ENCODE measurements at regions not wholly inside any gene's neighbourhood (a gene's known extent, or its start where the extent isn't known, plus 50 kb on each side); places are given as distances from the start of the nearest gene placed in this dataset.

GRCh38 chr22:44628273-44628672 is 73.7 kb upstream of the PRR5 start:
- Mint-ChIP-seq H3K27ac (peak overlapping the region in 1 of 7 donors; percentile 72), H3K4me3 (no peak overlapping the region), H3K27me3 (peaks cover 0 to 2% of the 10 kb centered on the region in 2 donors), H3K4me1 (peaks cover 0 to 11% (median 5%) of the 10 kb centered on the region in 4 donors), H3K36me3 (no peaks in the 10 kb centered on the region), H3K9me3 (peaks cover 0 to 4% (median 0%) of the 10 kb centered on the region in 8 donors)
- Histone ChIP-seq H3K9me3 (ENCODE audit: control insufficient read depth in 1 of 2, low read length in 2 of 2) (no peaks in the 10 kb centered on the region), H3K27ac (ENCODE audit: low read depth, low read length) (no peak overlapping the region), H3K36me3 (ENCODE audit: insufficient read depth, low read length) (no peaks in the 10 kb centered on the region), H3K4me3 (ENCODE audit: low read length in 2 of 2) (no peak overlapping the region), H3K27me3 (ENCODE audit: insufficient read depth, low read length) (no peaks in the 10 kb centered on the region), H3K4me1 (ENCODE audit: insufficient read depth, low read length) (peaks cover 11% of the 10 kb centered on the region)
- POLR2A ChIA-PET (ENCODE audit: partially characterized antibody), result no interaction called here
- intact Hi-C loops (cut with micrococcal nuclease), result loop anchor here (10.0 kb wide), 1 partner anchor 743 kb away; no protein-coding TSS in a partner anchor
- DNase-seq, result no peak
- CTCF ChIA-PET (ENCODE audit: partially characterized antibody), result interaction anchor here (6.7 kb wide), 2 partner anchors 544 to 633 kb away, joined by 70 to 122 read pairs; no protein-coding TSS in a partner anchor

- no peak overlapping the region for H3K27ac ChIP-seq (ENCODE audit: low read depth, low read length)
- H3K27me3 ChIP-seq (ENCODE audit: insufficient read depth, low read length), result no peaks in the 10 kb centered on the region
- H3K36me3 ChIP-seq (ENCODE audit: insufficient read depth, low read length), result no peaks in the 10 kb centered on the region
- DNase-seq, result no peak
- CTCF ChIA-PET (ENCODE audit: partially characterized antibody), result interaction anchor here (0.6 to 6.7 kb wide), 6 partner anchors 8 to 694 kb away, joined by 3 to 122 read pairs (median 4); no protein-coding TSS in a partner anchor
- H3K4me3 ChIP-seq (ENCODE audit: low read length in 2 of 2), result no peak overlapping the region
- H3K9me3 Mint-ChIP-seq, result peaks cover 0 to 4% (median 0%) of the 10 kb centered on the region in 8 donors
- no peak overlapping the region for H3K4me3 Mint-ChIP-seq
- H3K27me3 Mint-ChIP-seq, result peaks cover 0 to 2% of the 10 kb centered on the region in 2 donors
- POLR2A ChIA-PET (ENCODE audit: partially characterized antibody), result interaction anchor here (1.0 to 2.1 kb wide), 3 partner anchors 39 to 634 kb away, joined by 3 to 10 read pairs (median 3); no protein-coding TSS in a partner anchor
- H3K27ac Mint-ChIP-seq, result no peak overlapping the region
- intact Hi-C loops (cut with micrococcal nuclease), result loop anchor here (10.0 kb wide), 1 partner anchor 743 kb away; no protein-coding TSS in a partner anchor
- H3K36me3 Mint-ChIP-seq, result no peaks in the 10 kb centered on the region
- peaks cover 5% of the 10 kb centered on the region for H3K4me1 ChIP-seq (ENCODE audit: insufficient read depth, low read length)
- H3K4me1 Mint-ChIP-seq, result peaks cover under 1 to 12% (median 5%) of the 10 kb centered on the region in 4 donors
- H3K9me3 ChIP-seq (ENCODE audit: control insufficient read depth in 1 of 2, low read length in 2 of 2), result no peaks in the 10 kb centered on the region
Observed at GRCh38 chr22:44627521-44628139, 74.4 kb upstream of the PRR5 start.

- no peak overlapping the region for H3K4me3 Mint-ChIP-seq
- peaks cover 0 to 3% (median 0%) of the 10 kb centered on the region in 8 donors for H3K9me3 Mint-ChIP-seq
- ChIA-PET POLR2A (ENCODE audit: partially characterized antibody) (interaction anchor here (1.5 to 2.1 kb wide), 2 partner anchors 41 to 633 kb away, joined by 3 to 10 read pairs; no protein-coding TSS in a partner anchor), CTCF (ENCODE audit: partially characterized antibody) (interaction anchor here (0.7 to 6.7 kb wide), 11 partner anchors 43 to 743 kb away, joined by 3 to 122 read pairs (median 4); no protein-coding TSS in a partner anchor)
- DNase-seq, result peak; percentile 73 to 80 (median 77)
- H3K36me3 Mint-ChIP-seq, result no peaks in the 10 kb centered on the region
- peak overlapping the region; percentile 2 to 45 (median 22) for H3K27ac Mint-ChIP-seq
- peaks cover 0 to 2% of the 10 kb centered on the region in 2 donors for H3K27me3 Mint-ChIP-seq
- intact Hi-C loops (cut with micrococcal nuclease), result loop anchor here (1.0 to 10.0 kb wide), 3 partner anchors 541 to 741 kb away; no protein-coding TSS in a partner anchor
- Histone ChIP-seq H3K27me3 (ENCODE audit: insufficient read depth, low read length) (no peaks in the 10 kb centered on the region), H3K4me3 (ENCODE audit: low read length in 2 of 2) (no peak overlapping the region), H3K36me3 (ENCODE audit: insufficient read depth, low read length) (no peaks in the 10 kb centered on the region), H3K9me3 (ENCODE audit: control insufficient read depth in 1 of 2, low read length in 2 of 2) (no peaks in the 10 kb centered on the region), H3K27ac (ENCODE audit: low read depth, low read length) (no peak overlapping the region), H3K4me1 (ENCODE audit: insufficient read depth, low read length) (no peaks in the 10 kb centered on the region)
- H3K4me1 Mint-ChIP-seq, result peaks cover 4 to 12% (median 7%) of the 10 kb centered on the region in 4 donors
Observed at GRCh38 chr22:44625981-44626687, 75.9 kb upstream of the PRR5 start.

- H3K36me3 Mint-ChIP-seq, result no peaks in the 10 kb centered on the region
- H3K9me3 ChIP-seq (ENCODE audit: control insufficient read depth in 1 of 2, low read length in 2 of 2), result no peaks in the 10 kb centered on the region
- H3K27me3 Mint-ChIP-seq, result peaks cover 0 to 2% of the 10 kb centered on the region in 2 donors
- ChIA-PET CTCF (ENCODE audit: partially characterized antibody) (interaction anchor here (0.8 to 6.7 kb wide), 6 partner anchors 44 to 630 kb away, joined by 3 to 122 read pairs (median 6); no protein-coding TSS in a partner anchor), POLR2A (ENCODE audit: partially characterized antibody) (interaction anchor here (2.1 kb wide), 1 partner anchor 632 kb away, joined by 10 read pairs; no protein-coding TSS in a partner anchor)
- DNase-seq, result no peak
- intact Hi-C loops (cut with micrococcal nuclease), result loop anchor here (10.0 kb wide), 1 partner anchor 741 kb away; no protein-coding TSS in a partner anchor
- no peak overlapping the region for H3K4me3 ChIP-seq (ENCODE audit: low read length in 2 of 2)
- H3K4me1 Mint-ChIP-seq, result peaks cover 8 to 11% (median 10%) of the 10 kb centered on the region in 4 donors
- H3K4me3 Mint-ChIP-seq, result no peak overlapping the region
- H3K9me3 Mint-ChIP-seq, result peaks cover 0 to 1% (median 0%) of the 10 kb centered on the region in 8 donors
- peaks cover 6% of the 10 kb centered on the region for H3K4me1 ChIP-seq (ENCODE audit: insufficient read depth, low read length)
- H3K27me3 ChIP-seq (ENCODE audit: insufficient read depth, low read length), result no peaks in the 10 kb centered on the region
- H3K27ac ChIP-seq (ENCODE audit: low read depth, low read length), result no peak overlapping the region
- peak overlapping the region in 1 of 7 donors; percentile 36 for H3K27ac Mint-ChIP-seq
- H3K36me3 ChIP-seq (ENCODE audit: insufficient read depth, low read length), result no peaks in the 10 kb centered on the region
Observed at GRCh38 chr22:44625421-44625760, 76.6 kb upstream of the PRR5 start.

- H3K9me3 ChIP-seq (ENCODE audit: control insufficient read depth in 1 of 2, low read length in 2 of 2), result no peaks in the 10 kb centered on the region
- no peaks in the 10 kb centered on the region for H3K36me3 Mint-ChIP-seq
- H3K4me3 ChIP-seq (ENCODE audit: low read length in 2 of 2), result no peak overlapping the region
- no peaks in the 10 kb centered on the region for H3K27me3 ChIP-seq (ENCODE audit: insufficient read depth, low read length)
- DNase-seq, result no peak
- CTCF ChIA-PET (ENCODE audit: partially characterized antibody), result interaction anchor here (1.9 to 6.7 kb wide), 3 partner anchors 45 to 630 kb away, joined by 4 to 122 read pairs (median 70); no protein-coding TSS in a partner anchor
- POLR2A ChIA-PET (ENCODE audit: partially characterized antibody), result no interaction called here
- peaks cover 0 to 2% of the 10 kb centered on the region in 2 donors for H3K27me3 Mint-ChIP-seq
- no peak overlapping the region for H3K27ac ChIP-seq (ENCODE audit: low read depth, low read length)
- peak overlapping the region in 1 of 7 donors; percentile 65 for H3K27ac Mint-ChIP-seq
- no peak overlapping the region for H3K4me3 Mint-ChIP-seq
- peaks cover 8 to 11% (median 11%) of the 10 kb centered on the region in 4 donors for H3K4me1 Mint-ChIP-seq
- peaks cover 11% of the 10 kb centered on the region for H3K4me1 ChIP-seq (ENCODE audit: insufficient read depth, low read length)
- H3K9me3 Mint-ChIP-seq, result peaks cover 0 to 1% (median 0%) of the 10 kb centered on the region in 8 donors
- intact Hi-C loops (cut with micrococcal nuclease), result loop anchor here (10.0 kb wide), 1 partner anchor 740 kb away; no protein-coding TSS in a partner anchor
- no peaks in the 10 kb centered on the region for H3K36me3 ChIP-seq (ENCODE audit: insufficient read depth, low read length)
Observed at GRCh38 chr22:44624689-44625420, 77.1 kb upstream of the PRR5 start.

- POLR2A ChIA-PET (ENCODE audit: partially characterized antibody), result no interaction called here
- Mint-ChIP-seq H3K4me3 (no peak overlapping the region), H3K27me3 (peaks cover 0 to 2% of the 10 kb centered on the region in 2 donors), H3K4me1 (peaks cover 8 to 11% (median 11%) of the 10 kb centered on the region in 4 donors), H3K36me3 (no peaks in the 10 kb centered on the region), H3K9me3 (peaks cover 0 to 1% (median 0%) of the 10 kb centered on the region in 8 donors), H3K27ac (peak overlapping the region in 4 of 7 donors; percentile 24 to 91 (median 69))
- DNase-seq, result no peak
- H3K27ac ChIP-seq (ENCODE audit: low read depth, low read length), result no peak overlapping the region
- peaks cover 15% of the 10 kb centered on the region for H3K4me1 ChIP-seq (ENCODE audit: insufficient read depth, low read length)
- no peaks in the 10 kb centered on the region for H3K9me3 ChIP-seq (ENCODE audit: control insufficient read depth in 1 of 2, low read length in 2 of 2)
- intact Hi-C loops (cut with micrococcal nuclease), result loop anchor here (10.0 kb wide), 1 partner anchor 739 kb away; no protein-coding TSS in a partner anchor
- no peaks in the 10 kb centered on the region for H3K36me3 ChIP-seq (ENCODE audit: insufficient read depth, low read length)
- no peak overlapping the region for H3K4me3 ChIP-seq (ENCODE audit: low read length in 2 of 2)
- CTCF ChIA-PET (ENCODE audit: partially characterized antibody), result interaction anchor here (6.7 kb wide), 2 partner anchors 539 to 629 kb away, joined by 70 to 122 read pairs; no protein-coding TSS in a partner anchor
- no peaks in the 10 kb centered on the region for H3K27me3 ChIP-seq (ENCODE audit: insufficient read depth, low read length)
Observed at GRCh38 chr22:44623771-44624510, 78.1 kb upstream of the PRR5 start.

Measured in CD4-positive, alpha-beta memory T cell (primary cell).